Large intestine (tissue), 3 donors: ENCODE measurements at regions not wholly inside any gene's neighbourhood (a gene's known extent, or its start where the extent isn't known, plus 50 kb on each side); places are given as distances from the start of the nearest gene placed in this dataset.
"Not testable (repeated sequence)": the region's sequence is repeated elsewhere in the genome, so short reads cannot be mapped to it uniquely, and the experiment has no call there.

ENCODE experiments used
- DNase-seq, 2 donors: peaks; one replicate each; pipeline versions ENCODE4 v3.0.0 to v3.0.0-alpha.2; 2013
- H3K27ac ChIP-seq: one replicate; pipeline ENCODE4 v1.5.1; 2013; ENCODE audit warnings: low read length
- H3K27me3 ChIP-seq: 2 replicates; pipeline ENCODE4 v1.6.1; 2013; ENCODE audit warnings: low read length; ENCODE audit not compliant: control insufficient read depth, insufficient read depth
- H3K36me3 ChIP-seq: 2 replicates; pipeline ENCODE4 v1.6.1; 2013; ENCODE audit warnings: low read length; ENCODE audit not compliant: control insufficient read depth, insufficient read depth
- H3K4me1 ChIP-seq: one replicate; pipeline ENCODE4 v1.6.1; 2013; ENCODE audit warnings: low read length; ENCODE audit not compliant: control insufficient read depth, insufficient read depth
- H3K4me3 ChIP-seq: one replicate; pipeline ENCODE4 v1.5.1; 2013; ENCODE audit warnings: low read length
- H3K9me3 ChIP-seq: one replicate; pipeline ENCODE4 v1.6.1; 2013; ENCODE audit warnings: mild to moderate bottlenecking, low read depth, low read length, moderate library complexity; ENCODE audit not compliant: control insufficient read depth
- WGBS: methylation state at CpG from one replicate; pipeline ENCODE4 v1.1.5; 2013; ENCODE audit warnings: low lambda C conversion rate; ENCODE audit not compliant: insufficient coverage; 5-methylcytosine and 5-hydroxymethylcytosine counted together

DNA sequence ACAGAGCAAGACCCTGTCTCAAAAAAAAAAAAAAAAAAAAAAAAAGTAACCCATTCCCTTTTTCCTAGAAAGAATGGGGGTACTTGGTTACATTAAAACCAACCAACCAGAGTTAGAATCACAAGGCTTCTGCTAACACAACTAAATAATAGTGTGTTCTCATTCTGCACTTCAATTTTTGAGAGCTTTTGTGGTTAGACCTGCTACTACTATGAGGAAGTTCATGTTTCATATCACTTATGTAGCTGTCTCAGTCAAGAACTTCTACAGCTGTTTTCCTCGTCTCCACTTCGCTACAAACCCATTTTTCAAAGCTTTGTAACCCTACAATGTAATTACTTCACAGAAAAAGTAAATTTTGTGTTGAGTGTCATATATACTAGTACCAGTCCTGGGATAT, 58.3 kb downstream of the PDHA2 start:
- H3K9me3 ChIP-seq: no peaks in the 10 kb centered on the region
- H3K27me3 ChIP-seq: no peaks in the 10 kb centered on the region
- H3K4me3 ChIP-seq: no peak overlapping the region
- no peak overlapping the region for H3K27ac ChIP-seq
- H3K4me1 ChIP-seq: no peaks in the 10 kb centered on the region
- no CpG with 5 or more reads among the region's 2 CpGs for WGBS
- H3K36me3 ChIP-seq: no peaks in the 10 kb centered on the region
- DNase-seq: no peak

DNA sequence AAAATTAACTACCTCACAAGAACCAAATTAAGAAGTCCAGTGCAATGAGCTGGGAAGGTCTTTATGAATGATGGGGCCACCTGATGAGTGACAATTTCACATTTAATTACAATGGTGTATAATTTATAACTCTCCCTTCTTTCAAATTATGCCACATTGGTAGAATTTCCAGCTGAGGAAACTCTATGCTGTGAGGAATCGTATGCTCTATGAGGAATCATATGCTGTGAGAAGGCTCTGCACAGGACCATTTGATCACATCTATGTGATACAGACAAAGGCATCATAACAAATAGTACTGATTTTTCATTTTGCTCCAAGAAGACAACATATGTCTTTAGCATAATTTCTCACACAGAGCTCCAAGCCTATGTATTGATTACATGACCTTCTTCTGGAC, 69.3 kb downstream of the PDHA2 start:
- WGBS: 100% methylated on average over 1 of the region's 1 CpG
- H3K27ac ChIP-seq: no peak overlapping the region

DNA sequence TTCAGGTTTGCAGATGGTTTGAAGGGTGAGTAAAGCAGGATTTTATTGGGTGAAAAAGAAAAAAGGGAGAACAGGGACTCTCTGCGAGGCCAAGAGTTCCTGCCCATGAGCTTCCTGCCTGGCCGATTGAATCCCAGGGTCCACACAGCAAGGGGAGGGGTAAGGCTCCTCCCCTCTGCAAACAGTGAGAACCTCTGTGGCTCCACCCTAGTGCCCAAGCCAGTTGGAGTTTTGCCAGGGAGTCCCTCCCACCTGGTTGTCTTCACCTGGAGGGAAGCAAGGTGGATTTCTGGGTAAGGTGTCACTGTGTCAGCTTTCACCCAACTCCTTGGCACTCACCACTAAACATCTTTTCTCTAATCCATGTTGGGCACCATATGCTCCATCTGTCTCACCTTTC, 70.9 kb downstream of the PDHA2 start:
- DNase-seq: no peak
- no CpG with 5 or more reads among the region's 2 CpGs for whole genome bisulfite sequencing

More for the DNA sequence above, 69.3 kb downstream of the PDHA2 start:
- no peaks in the 10 kb centered on the region for H3K4me1 ChIP-seq
- no peaks in the 10 kb centered on the region for H3K27me3 ChIP-seq
- H3K36me3 ChIP-seq: no peaks in the 10 kb centered on the region
- H3K9me3 ChIP-seq: no peaks in the 10 kb centered on the region
- no peak overlapping the region for H3K4me3 ChIP-seq
- DNase-seq: no peak

DNA sequence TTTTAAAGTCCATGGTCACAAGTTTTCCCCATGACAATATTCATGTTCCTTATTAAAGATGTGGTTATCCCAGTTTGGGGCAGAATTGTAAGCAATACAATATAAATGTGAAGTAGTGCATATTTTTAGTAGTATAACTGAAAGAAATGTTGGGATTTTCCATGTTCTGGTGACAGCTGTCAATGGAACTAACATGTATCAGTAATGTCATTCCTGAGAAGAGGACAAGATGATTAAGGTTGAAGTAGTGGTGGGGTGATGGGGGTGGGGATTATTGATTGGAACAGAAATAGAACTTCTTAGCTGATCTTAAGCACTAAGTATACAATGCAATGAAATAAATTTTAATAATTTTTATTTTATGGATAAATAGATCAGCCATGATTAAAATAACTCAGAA, 81.6 kb downstream of the PDHA2 start:
- H3K9me3 ChIP-seq: peaks cover 4% of the 10 kb centered on the region
- no peaks in the 10 kb centered on the region for H3K4me1 ChIP-seq
- no peaks in the 10 kb centered on the region for H3K27me3 ChIP-seq
- H3K36me3 ChIP-seq: no peaks in the 10 kb centered on the region
- no peak overlapping the region for H3K4me3 ChIP-seq
- no peak for DNase-seq
- H3K27ac ChIP-seq: no peak overlapping the region

More for the DNA sequence above, 70.9 kb downstream of the PDHA2 start:
- no peaks in the 10 kb centered on the region for H3K9me3 ChIP-seq
- no peaks in the 10 kb centered on the region for H3K27me3 ChIP-seq
- H3K36me3 ChIP-seq: no peaks in the 10 kb centered on the region
- H3K4me3 ChIP-seq: no peak overlapping the region
- H3K4me1 ChIP-seq: no peaks in the 10 kb centered on the region
- no peak overlapping the region for H3K27ac ChIP-seq

DNA sequence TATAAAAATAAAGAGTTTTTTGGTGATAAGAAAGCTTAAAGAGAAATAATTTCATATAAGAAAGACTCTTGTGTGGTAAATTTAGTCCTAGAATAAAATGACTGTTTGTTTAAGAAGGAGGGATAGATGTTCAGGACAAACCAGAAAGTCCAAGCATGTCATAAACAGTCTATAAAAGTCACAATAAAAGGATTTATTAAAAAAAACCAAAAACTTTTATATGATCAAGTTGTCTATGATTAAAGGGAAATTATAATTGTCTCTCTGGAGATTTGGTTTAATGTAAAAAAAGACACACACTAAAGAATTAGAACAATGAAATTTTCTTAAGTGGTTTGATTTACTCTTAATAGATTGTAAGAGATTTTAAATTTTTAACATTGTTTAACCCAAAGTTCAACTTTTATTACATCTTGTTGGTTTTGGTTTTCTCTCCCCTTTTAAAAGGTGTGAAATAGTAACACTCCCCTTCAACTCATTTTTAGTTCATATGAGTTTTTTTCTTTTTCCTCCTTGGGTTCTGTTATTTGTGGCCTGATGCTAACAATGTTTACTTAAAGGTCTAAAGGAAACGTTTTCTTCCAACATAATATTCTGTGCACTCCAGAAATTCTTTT, 89.7 kb downstream of the PDHA2 start:
- no peaks in the 10 kb centered on the region for H3K4me1 ChIP-seq
- no peak for DNase-seq
- H3K9me3 ChIP-seq: peaks cover 5% of the 10 kb centered on the region
- no peak overlapping the region for H3K4me3 ChIP-seq
- H3K27ac ChIP-seq: no peak overlapping the region
- WGBS: 20% methylated on average over 1 of the region's 1 CpG
- H3K36me3 ChIP-seq: no peaks in the 10 kb centered on the region
- no peaks in the 10 kb centered on the region for H3K27me3 ChIP-seq

DNA sequence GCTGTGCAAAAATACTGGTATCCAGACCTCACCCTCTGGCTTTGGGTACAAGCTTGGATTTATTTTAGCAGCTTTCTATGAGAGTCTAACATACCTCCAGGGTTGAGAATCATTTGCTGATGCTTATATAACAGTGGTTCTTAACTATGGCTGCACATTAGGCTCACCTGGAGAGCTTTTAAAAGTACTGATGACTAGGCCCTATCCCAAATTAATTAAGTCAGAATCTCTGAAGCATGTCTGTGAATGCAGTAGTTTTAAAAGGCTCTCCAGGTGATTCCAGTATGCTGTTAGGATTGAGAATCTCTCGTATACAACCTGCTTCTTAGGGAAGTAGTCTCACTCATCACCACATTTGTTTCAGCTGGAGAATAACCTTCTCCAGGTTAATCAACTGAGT, 99.2 kb downstream of the PDHA2 start:
- WGBS: no CpG with 5 or more reads among the region's 1 CpG
- no peak overlapping the region for H3K27ac ChIP-seq
- DNase-seq: no peak
- H3K4me1 ChIP-seq: no peaks in the 10 kb centered on the region
- H3K27me3 ChIP-seq: no peaks in the 10 kb centered on the region
- no peak overlapping the region for H3K4me3 ChIP-seq
- H3K9me3 ChIP-seq: no peaks in the 10 kb centered on the region
- H3K36me3 ChIP-seq: no peaks in the 10 kb centered on the region

DNA sequence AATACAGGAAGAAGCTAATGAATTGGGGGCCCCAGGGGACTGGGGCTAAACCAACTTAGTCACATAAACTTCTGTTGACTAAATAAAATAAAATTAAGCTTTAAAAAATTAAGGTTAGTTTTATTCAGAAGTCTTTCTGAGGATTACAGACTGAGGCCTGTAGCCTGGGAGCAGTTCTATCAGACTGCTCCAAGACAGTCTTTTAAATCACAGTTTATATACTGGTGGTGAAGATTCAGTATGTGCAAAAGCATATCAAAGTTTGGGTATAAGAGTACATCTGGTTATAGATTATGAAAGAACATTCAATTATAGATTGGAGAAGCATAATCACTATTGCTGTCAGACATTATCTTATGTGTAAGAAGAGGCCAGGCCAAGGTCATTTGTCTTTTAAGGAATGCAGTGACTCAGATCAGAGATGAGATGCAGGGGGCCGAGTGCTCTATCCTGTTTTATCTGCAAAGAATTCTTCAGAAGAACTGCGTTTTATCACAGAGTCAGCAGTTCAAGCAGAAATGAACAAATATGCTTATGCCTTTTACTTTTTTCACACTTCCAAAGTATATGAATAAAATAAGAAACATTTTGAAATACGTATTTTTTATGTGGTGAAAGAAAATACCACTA, 109.4 kb downstream of the PDHA2 start:
- no peak overlapping the region for H3K4me3 ChIP-seq
- H3K4me1 ChIP-seq: no peaks in the 10 kb centered on the region
- no peaks in the 10 kb centered on the region for H3K36me3 ChIP-seq
- DNase-seq: no peak
- H3K27ac ChIP-seq: no peak overlapping the region
- WGBS: 83% methylated on average over 1 of the region's 3 CpGs
- no peaks in the 10 kb centered on the region for H3K9me3 ChIP-seq
- H3K27me3 ChIP-seq: no peaks in the 10 kb centered on the region

DNA sequence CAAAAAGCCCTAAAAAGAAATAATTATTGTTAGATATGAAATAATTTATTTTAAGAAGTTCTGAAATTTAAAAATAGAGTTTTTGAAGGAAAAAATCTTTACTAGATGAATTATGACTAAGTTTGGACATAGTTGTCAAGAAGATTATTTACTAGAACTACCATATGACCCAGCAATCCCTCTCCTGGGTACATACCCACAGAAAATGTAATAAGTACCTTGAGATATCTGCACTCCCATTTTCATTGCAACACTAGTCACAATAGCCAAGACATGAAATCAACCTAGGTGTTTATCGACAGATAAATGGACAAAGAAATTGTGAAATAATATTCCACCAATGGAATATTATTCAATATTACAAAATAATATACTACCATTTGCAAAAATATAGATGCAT, 109.9 kb downstream of the PDHA2 start:
- H3K4me3 ChIP-seq: no peak overlapping the region
- no peaks in the 10 kb centered on the region for H3K27me3 ChIP-seq
- H3K36me3 ChIP-seq: no peaks in the 10 kb centered on the region
- no peak overlapping the region for H3K27ac ChIP-seq
- no peak for DNase-seq
- no peaks in the 10 kb centered on the region for H3K4me1 ChIP-seq
- H3K9me3 ChIP-seq: no peaks in the 10 kb centered on the region
- 100% methylated on average over 1 of the region's 1 CpG for WGBS

DNA sequence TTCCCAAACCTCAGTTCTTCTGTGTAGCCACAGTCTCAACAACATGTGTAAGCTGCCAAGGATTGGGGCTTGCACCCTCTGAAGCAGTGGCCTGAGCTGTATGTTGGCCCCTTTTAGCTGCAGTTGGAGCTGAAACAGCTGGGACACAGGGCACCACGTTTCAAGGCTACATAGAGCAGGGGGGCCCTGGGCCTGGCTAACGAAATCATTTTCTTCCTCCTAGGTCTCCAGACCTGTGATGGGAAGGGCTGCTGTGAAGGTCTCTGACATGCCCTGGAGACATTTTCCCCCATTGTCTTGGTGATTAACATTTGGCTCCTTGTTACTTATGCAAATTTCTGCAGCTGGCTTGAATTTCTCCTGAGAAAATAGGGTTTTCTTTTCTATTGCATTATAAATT, 112.6 kb downstream of the PDHA2 start:
- not testable (repeated sequence) for H3K27ac ChIP-seq, H3K36me3 ChIP-seq, H3K4me3 ChIP-seq, H3K27me3 ChIP-seq, H3K4me1 ChIP-seq, DNase-seq, H3K9me3 ChIP-seq
- no CpG with 5 or more reads among the region's 2 CpGs for WGBS

DNA sequence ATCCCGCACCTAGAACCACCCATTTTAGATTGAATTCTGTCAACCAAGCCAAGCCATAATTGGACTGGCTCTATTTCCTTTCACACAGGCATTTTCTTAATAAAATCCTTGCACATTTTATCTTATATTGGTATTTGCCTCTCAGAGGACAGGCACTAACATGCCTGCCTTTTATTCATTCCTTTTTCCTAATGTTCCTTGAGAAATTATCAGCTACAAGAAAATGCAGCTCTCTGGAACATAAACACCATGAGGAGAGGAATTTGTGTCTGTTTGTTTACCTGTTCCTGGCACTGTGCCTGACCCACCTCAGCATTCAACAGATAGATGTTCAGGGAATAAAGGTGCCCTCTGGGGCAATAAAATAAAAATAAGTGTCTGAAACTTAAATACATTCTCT, 116.2 kb downstream of the PDHA2 start:
- WGBS: 100% methylated on average over 1 of the region's 1 CpG
- DNase-seq: no peak

DNA sequence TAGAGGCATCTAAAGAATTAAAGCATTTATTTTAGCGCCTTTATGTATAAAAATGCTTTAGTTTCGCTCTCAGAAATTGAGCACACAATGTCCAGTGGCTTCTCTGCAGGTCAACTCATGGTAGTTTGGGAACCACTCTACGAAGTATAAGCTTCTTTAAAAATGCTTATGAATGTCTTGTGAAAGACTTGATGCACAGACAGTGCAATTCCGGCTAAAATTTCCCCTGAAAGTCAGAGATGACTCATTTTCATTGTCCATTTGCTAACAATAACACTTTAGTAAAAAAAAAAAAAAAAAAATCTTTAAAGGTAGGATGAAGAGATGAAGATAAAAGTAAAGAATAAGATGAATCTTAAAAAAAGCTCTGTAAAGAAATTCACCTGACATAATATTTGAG, 117.2 kb downstream of the PDHA2 start:
- Histone ChIP-seq H3K27ac (no peak overlapping the region), H3K4me1 (no peaks in the 10 kb centered on the region), H3K4me3 (no peak overlapping the region), H3K36me3 (no peaks in the 10 kb centered on the region), H3K27me3 (no peaks in the 10 kb centered on the region), H3K9me3 (no peaks in the 10 kb centered on the region)
- no peak for DNase-seq
- 80% methylated on average over 1 of the region's 4 CpGs for WGBS

More for the DNA sequence above, 116.2 kb downstream of the PDHA2 start:
- Histone ChIP-seq H3K9me3 (no peaks in the 10 kb centered on the region), H3K4me3 (no peak overlapping the region), H3K27me3 (no peaks in the 10 kb centered on the region), H3K27ac (no peak overlapping the region), H3K36me3 (no peaks in the 10 kb centered on the region), H3K4me1 (no peaks in the 10 kb centered on the region)
